ENCODE measurements at regions not wholly inside any gene's neighbourhood (a gene's known extent, or its start where the extent isn't known, plus 50 kb on each side); places are given as distances from the start of the nearest gene placed in this dataset.

GRCh38 chr14:76644855-76645518 lies 116.3 kb upstream of the VASH1 start:
- DNase-seq (ENCODE audit: low read depth): peak; percentile 36
- no peak overlapping the region for H3K4me3 ChIP-seq (replicated peaks; ENCODE audit: low read depth, low read length)
- TF ChIP-seq CTCF (IDR thresholded peaks at IDR 0.05; ENCODE audit: low read length, missing control alignments): peak; percentile 53

GRCh38 chr14:76647697-76648298 lies 113.5 kb upstream of the VASH1 start:
- TF ChIP-seq CTCF (IDR thresholded peaks at IDR 0.05; ENCODE audit: low read length, missing control alignments): peak; percentile 96
- no peak overlapping the region for H3K4me3 ChIP-seq (replicated peaks; ENCODE audit: low read depth, low read length)
- peak; percentile 72 for DNase-seq (ENCODE audit: low read depth)

- no peak for TF ChIP-seq CTCF (IDR thresholded peaks at IDR 0.05; ENCODE audit: low read length, missing control alignments)
- no peak overlapping the region for H3K4me3 ChIP-seq (replicated peaks; ENCODE audit: low read depth, low read length)
- DNase-seq (ENCODE audit: low read depth): no peak
Measured at GRCh38 chr14:76651410-76652055, 109.7 kb upstream of the VASH1 start.

- DNase-seq (ENCODE audit: low read depth): no peak
- no peak for TF ChIP-seq CTCF (IDR thresholded peaks at IDR 0.05; ENCODE audit: low read length, missing control alignments)
- no peak overlapping the region for H3K4me3 ChIP-seq (replicated peaks; ENCODE audit: low read depth, low read length)
Measured at GRCh38 chr14:76653875-76654572, 107.2 kb upstream of the VASH1 start.

GRCh38 chr14:76654573-76655108 lies 106.6 kb upstream of the VASH1 start:
- H3K4me3 ChIP-seq (replicated peaks; ENCODE audit: low read depth, low read length): no peak overlapping the region
- TF ChIP-seq CTCF (IDR thresholded peaks at IDR 0.05; ENCODE audit: low read length, missing control alignments): no peak

GRCh38 chr14:76655331-76655730 lies 105.9 kb upstream of the VASH1 start:
- H3K4me3 ChIP-seq (replicated peaks; ENCODE audit: low read depth, low read length): no peak overlapping the region
- DNase-seq (ENCODE audit: low read depth): no peak
- no peak for TF ChIP-seq CTCF (IDR thresholded peaks at IDR 0.05; ENCODE audit: low read length, missing control alignments)

More at GRCh38 chr14:76654573-76655108, 106.6 kb upstream of the VASH1 start:
- no peak for DNase-seq (ENCODE audit: low read depth)
